K562 (cell line): ENCODE measurements at regions not wholly inside any gene's neighbourhood (a gene's known extent, or its start where the extent isn't known, plus 50 kb on each side); places are given as distances from the start of the nearest gene placed in this dataset.

Experiments
- ATAC-seq: fragments of 200-7000 bp; cut with Tn5 transposase; 3 replicates; pipeline ENCODE4 v1.9.1; 2020; ENCODE audit warnings: moderate library complexity
- BruUV-seq: library from RNA; stranded (reverse); fragments of 400-500 nt; replicated peaks from 2 replicates; lab custom pipeline; 2021; lab: Mats Ljungman, UMichigan
- CTCF ChIA-PET: fragments of 300-600 bp; formaldehyde crosslinking; extraction: SDS; loops from one replicate; lab custom pipeline; 2021; ENCODE audit warnings: low intra/inter-chr PET ratio; lab: Yijun Ruan, JAX
- POLR2A ChIA-PET: fragments of 300-600, 350-650 bp; sonication (Branson Sonifier 250); formaldehyde crosslinking; extraction: SDS; loops from one replicate; lab custom pipeline; 2021; ENCODE audit warnings: antibody characterized with exemption, inconsistent platforms; lab: Yijun Ruan, JAX
- DNase-seq, 4 experiments: peaks; one replicate each; pipeline versions ENCODE4 v3.0.0 to v3.0.0-alpha.2; 2011 to 2018; ENCODE audit warnings: low spot score in 3 of 4, mixed read lengths in 3 of 4; ENCODE audit errors: extremely low read depth in 1 of 4
- FAIRE-seq: peaks from 2 replicates; lab custom pipeline; 2011; peaks lifted over from hg19 to GRCh38; lab: Jason Lieb, UNC
- H2AFZ ChIP-seq: 2 replicates; pipeline ENCODE4 v1.6.0; 2011; ENCODE audit warnings: low read depth, low read length, control low read depth, inconsistent platforms
- H3K27ac ChIP-seq: fragments of 200-600 bp; 3 replicates; pipeline ENCODE4 v1.8.0; 2011; ENCODE audit warnings: low read depth, mild to moderate bottlenecking, control low read depth, inconsistent platforms, low read length, moderate library complexity, mixed read lengths; ENCODE audit errors: extremely low read depth
- H3K27me3 ChIP-seq, 2 experiments: fragments of 300-600 bp in 1 of 2; 2 replicates in 1 of 2; 3 replicates in 1 of 2; pipeline versions ENCODE4 v1.6.0 to v1.8.0; 2011; ENCODE audit warnings: inconsistent platforms in 2 of 2, low read length in 2 of 2, mild to moderate bottlenecking in 1 of 2, mixed read lengths in 1 of 2, moderate library complexity in 1 of 2; ENCODE audit not compliant: control insufficient read depth in 2 of 2, insufficient read depth in 2 of 2
- H3K36me3 ChIP-seq: fragments of 300-600 bp; 3 replicates; pipeline ENCODE4 v1.8.0; 2011; ENCODE audit warnings: mild to moderate bottlenecking, low read length, inconsistent platforms; ENCODE audit not compliant: control insufficient read depth, insufficient read depth
- H3K4me1 ChIP-seq, 2 experiments: fragments of 200-600 bp in 1 of 2; replicated peaks in 1 of 2; 2 replicates in 1 of 2; 3 replicates in 1 of 2; pipeline versions ENCODE4 v1.5.1 to v1.8.0; 2011; ENCODE audit warnings: inconsistent platforms in 2 of 2, low read length in 2 of 2, mild to moderate bottlenecking in 1 of 2, mixed read lengths in 1 of 2, moderate library complexity in 1 of 2; ENCODE audit not compliant: control insufficient read depth in 2 of 2, insufficient read depth in 2 of 2
- H3K4me2 ChIP-seq: 2 replicates; pipeline ENCODE4 v1.6.1; 2011; ENCODE audit warnings: low read length, control low read depth, inconsistent platforms, mixed read lengths; ENCODE audit not compliant: insufficient read depth
- H3K4me3 ChIP-seq: fragments of 200-600 bp; sonication (generic), shearing (Covaris generic); 2 replicates; pipeline ENCODE4 v1.5.1; 2016; ENCODE audit warnings: control low read depth, inconsistent platforms
- H3K79me2 ChIP-seq: fragments of 200-600 bp; 3 replicates; pipeline ENCODE4 v1.8.0; 2011; ENCODE audit warnings: low read length, inconsistent platforms; ENCODE audit not compliant: control insufficient read depth, insufficient read depth
- H3K9ac ChIP-seq, 2 experiments: 2 replicates each; pipeline versions ENCODE4 v1.6.0 to v1.6.1; 2011; ENCODE audit warnings: low read depth in 2 of 2, low read length in 2 of 2, control low read depth in 1 of 2, inconsistent platforms in 1 of 2, mild to moderate bottlenecking in 1 of 2, mixed read lengths in 1 of 2; ENCODE audit not compliant: insufficient read depth in 1 of 2
- H3K9me1 ChIP-seq: one replicate; pipeline ENCODE4 v1.6.0; 2011; ENCODE audit warnings: inconsistent platforms, mild to moderate bottlenecking, low read length, moderate library complexity; ENCODE audit not compliant: control insufficient read depth, insufficient read depth
- H3K9me3 ChIP-seq: replicated peaks from 2 replicates; pipeline ENCODE4 v1.5.1; 2011; ENCODE audit warnings: low read depth, low read length, inconsistent platforms; ENCODE audit not compliant: control insufficient read depth, insufficient read depth
- H4K20me1 ChIP-seq: replicated peaks from 2 replicates; pipeline ENCODE4 v1.6.1; 2011; ENCODE audit warnings: low read length, inconsistent platforms, mixed read lengths; ENCODE audit not compliant: control insufficient read depth, insufficient read depth
- CC2D1A ChIP-seq: fragments of 450-650 bp; IDR thresholded peaks from 2 replicates; pipeline ENCODE4 v1.6.1; 2017; ENCODE audit warnings: mild to moderate bottlenecking
- CUX1 ChIP-seq: fragments of 200-800 bp; sonication (Bioruptor generic); IDR thresholded peaks from 2 replicates; pipeline ENCODE4 v1.6.1; 2016; ENCODE audit warnings: missing genetic modification characterization, missing compliant biosample characterization
- ETV5 ChIP-seq: sonication (generic); formaldehyde crosslinking; IDR thresholded peaks from 2 replicates; pipeline ENCODE4 v1.4.0; 2020; ENCODE audit warnings: low read depth, mild to moderate bottlenecking, missing genetic modification reagents
- NR4A1 ChIP-seq, 2 experiments: fragments of 250-450 bp in 1 of 2; fragments of 450-650 bp in 1 of 2; sonication (Bioruptor Pico) in 1 of 2; IDR thresholded peaks; 2 replicates each; pipeline versions ENCODE4 v1.4.0 to v1.6.1; 2016 to 2020; ENCODE audit warnings: mild to moderate bottlenecking in 2 of 2, missing compliant biosample characterization in 1 of 2, missing genetic modification characterization in 1 of 2, moderate library complexity in 1 of 2
- RBM14 ChIP-seq: fragments of 200-400 bp; formaldehyde crosslinking; IDR thresholded peaks from 2 replicates; pipeline ENCODE4 v1.6.1; 2018; ENCODE audit warnings: low read depth, mild to moderate bottlenecking, low read length, moderate library complexity, borderline replicate concordance; ENCODE audit not compliant: insufficient read depth
- RFX7 ChIP-seq: fragments of 250-450 bp; sonication (Bioruptor Pico); IDR thresholded peaks from 2 replicates; pipeline ENCODE4 v1.5.1; 2021; ENCODE audit warnings: mild to moderate bottlenecking
- SRSF9 ChIP-seq: fragments of 200-400 bp; formaldehyde crosslinking; IDR thresholded peaks from 2 replicates; pipeline ENCODE4 v1.6.1; 2017; ENCODE audit warnings: low read depth, low read length, borderline replicate concordance
- TCFL5 ChIP-seq: fragments of 250-450 bp; sonication (Bioruptor Pico); conservative IDR thresholded peaks from 2 replicates; pipeline ENCODE4 v1.6.1; 2021; ENCODE audit warnings: mild to moderate bottlenecking, moderate library complexity, matching md5 sums
- THAP7 ChIP-seq: fragments of 250-450 bp; sonication (Bioruptor Pico); IDR thresholded peaks from 2 replicates; pipeline ENCODE4 v1.5.0; 2021
- ZNF217 ChIP-seq: sonication (generic); formaldehyde crosslinking; IDR thresholded peaks from 2 replicates; pipeline ENCODE4 v1.8.0; 2022; ENCODE audit warnings: mild to moderate bottlenecking, missing genetic modification reagents
- ZNF263 ChIP-seq: sonication (generic); formaldehyde crosslinking; IDR thresholded peaks from 2 replicates; pipeline ENCODE4 v1.8.0; 2022; ENCODE audit warnings: mild to moderate bottlenecking, missing genetic modification reagents, borderline replicate concordance
- ZNF431 ChIP-seq: sonication (generic); formaldehyde crosslinking; IDR thresholded peaks from 2 replicates; pipeline ENCODE4 v1.8.0; 2022; ENCODE audit warnings: mild to moderate bottlenecking, missing genetic modification reagents
- WGBS: fragments of 100-300 bp; shearing (Covaris generic); methylation state at CpG from one replicate; pipeline ENCODE4 v1.1.6; 2016; ENCODE audit warnings: low coverage, mixed read lengths; ENCODE audit not compliant: insufficient coverage; ENCODE audit errors: missing lambda C conversion rate; 5-methylcytosine and 5-hydroxymethylcytosine counted together
- in situ Hi-C: fragments of 300-500 bp; cut with MboI; formaldehyde crosslinking; loops from 4 replicates; pipeline ENCODE4 v1.15.0; 2018; ENCODE audit warnings: inconsistent platforms, mixed read lengths
- intact Hi-C: fragments of 100-400 bp; cut with micrococcal nuclease; formaldehyde crosslinking; loops from 2 replicates; pipeline ENCODE4 v1.14.2; 2022

GRCh38 chr3:103968751-103969150 lies 1398.0 kb upstream of the ALCAM start:
- Histone ChIP-seq H3K4me3 (no peak overlapping the region), H3K9me3 (no peaks in the 10 kb centered on the region), H3K36me3 (no peaks in the 10 kb centered on the region), H3K27ac (no peak overlapping the region), H2AFZ (no peak overlapping the region), H3K27me3 (no peaks in the 10 kb centered on the region), H3K4me1 (no peaks in the 10 kb centered on the region), H3K4me2 (no peak overlapping the region), H3K9me1 (no peaks in the 10 kb centered on the region), H3K79me2 (no peaks in the 10 kb centered on the region), H3K9ac (no peak overlapping the region), H4K20me1 (no peaks in the 10 kb centered on the region)
- 0% methylated on average over 1 of the region's 1 CpG for WGBS
- BruUV-seq: no TSS peak
- FAIRE-seq (no peak), ATAC-seq (no peak), DNase-seq (no peak)
- in situ Hi-C loops (no loop called here), intact Hi-C loops (no loop called here)
- ChIA-PET POLR2A (no interaction called here), CTCF (no interaction called here)
- no peak for TF ChIP-seq ZNF217
- no peak for TF ChIP-seq ZNF263 (CRISPR knock-in tag)
- no peak for TF ChIP-seq NR4A1 (CRISPR knock-in tag; IDR thresholded peaks at IDR 0.05)
- no peak for TF ChIP-seq NR4A1 (tag; IDR thresholded peaks at IDR 0.05)

GRCh38 chr3:103976931-103977339 lies 1389.8 kb upstream of the ALCAM start:
- intact Hi-C loops: no loop called here
- in situ Hi-C loops: no loop called here
- no peaks in the 10 kb centered on the region for H3K36me3 ChIP-seq
- no peaks in the 10 kb centered on the region for H3K9me3 ChIP-seq
- H3K4me1 ChIP-seq: no peaks in the 10 kb centered on the region
- DNase-seq (no peak), FAIRE-seq (no peak), ATAC-seq (no peak)
- no peak overlapping the region for H3K4me2 ChIP-seq
- no peaks in the 10 kb centered on the region for H3K9me1 ChIP-seq
- H4K20me1 ChIP-seq: no peaks in the 10 kb centered on the region
- ChIA-PET CTCF (no interaction called here), POLR2A (no interaction called here)
- no peaks in the 10 kb centered on the region for H3K79me2 ChIP-seq
- H3K27me3 ChIP-seq: no peaks in the 10 kb centered on the region
- no peak overlapping the region for H2AFZ ChIP-seq
- H3K27ac ChIP-seq: no peak overlapping the region
- H3K9ac ChIP-seq: no peak overlapping the region
- BruUV-seq: no TSS peak
- WGBS: 0% methylated on average over 1 of the region's 1 CpG
- H3K4me3 ChIP-seq: no peak overlapping the region
- TF ChIP-seq ETV5 (CRISPR knock-in tag): no peak
- no peak for TF ChIP-seq THAP7
- no peak for TF ChIP-seq RBM14
- TF ChIP-seq CUX1 (CRISPR knock-in tag): no peak
- TF ChIP-seq ZNF431 (CRISPR knock-in tag): no peak
- TF ChIP-seq TCFL5 (CRISPR knock-in tag): no peak
- no peak for TF ChIP-seq SRSF9
- TF ChIP-seq RFX7 (CRISPR knock-in tag): no peak
- no peak for TF ChIP-seq CC2D1A
